OCI-LY7 (cell line): ENCODE measurements at regions not wholly inside any gene's neighbourhood (a gene's known extent, or its start where the extent isn't known, plus 50 kb on each side); places are given as distances from the start of the nearest gene placed in this dataset.

ENCODE experiments used
- BruUV-seq: library from RNA; stranded (reverse); fragments of 400-500 nt; replicated peaks from 2 replicates; lab custom pipeline; 2021; lab: Mats Ljungman, UMichigan
- CTCF ChIA-PET: fragments of 300-600 bp; sonication (Branson Sonifier 250); formaldehyde crosslinking; loops from one replicate; lab custom pipeline; 2022; ENCODE audit warnings: antibody characterized with exemption; ENCODE audit not compliant: unreplicated experiment; lab: Charles Lee
- POLR2A ChIA-PET: fragments of 300-600 bp; sonication (Branson Sonifier 250); formaldehyde crosslinking; loops from one replicate; lab custom pipeline; 2022; ENCODE audit warnings: antibody characterized with exemption; lab: Charles Lee
- DNase-seq: peaks from one replicate; pipeline ENCODE4 v3.0.0-alpha.2; 2015; ENCODE audit warnings: low spot score
- H2AFZ ChIP-seq: fragments of 200-600 bp; sonication (generic), shearing (Covaris generic); 2 replicates; pipeline ENCODE4 v1.6.1; 2014; ENCODE audit warnings: mild to moderate bottlenecking, antibody characterized with exemption, low read length, moderate library complexity
- H3K27ac ChIP-seq: fragments of 200-600 bp; sonication (generic); 2 replicates; pipeline ENCODE4 v1.5.1; 2014; ENCODE audit warnings: mixed run types, low read depth, mild to moderate bottlenecking, moderate library complexity, low read length, inconsistent platforms; ENCODE audit not compliant: poor library complexity, severe bottlenecking
- H3K36me3 ChIP-seq: fragments of 200-600 bp; sonication (generic); 2 replicates; pipeline ENCODE4 v1.6.1; 2014; ENCODE audit warnings: mild to moderate bottlenecking, antibody characterized with exemption, low read length, moderate library complexity, mixed read lengths; ENCODE audit not compliant: insufficient read depth
- H3K4me1 ChIP-seq: fragments of 200-600 bp; sonication (generic); 2 replicates; pipeline ENCODE4 v1.5.1; 2014; ENCODE audit warnings: mild to moderate bottlenecking, low read length; ENCODE audit not compliant: insufficient read depth, poor library complexity, severe bottlenecking
- H3K4me2 ChIP-seq: fragments of 200-600 bp; sonication (generic); 2 replicates; pipeline ENCODE4 v1.6.1; 2014; ENCODE audit warnings: mild to moderate bottlenecking, low read length
- H3K4me3 ChIP-seq: fragments of 200-600 bp; sonication (generic); 2 replicates; pipeline ENCODE4 v1.5.1; 2014; ENCODE audit warnings: mild to moderate bottlenecking, low read depth, low read length; ENCODE audit not compliant: poor library complexity, severe bottlenecking
- H3K79me2 ChIP-seq: fragments of 200-600 bp; sonication (generic); 2 replicates; pipeline ENCODE4 v1.6.1; 2016; ENCODE audit warnings: low read depth, mild to moderate bottlenecking, low read length, moderate library complexity, mixed read lengths; ENCODE audit not compliant: insufficient read depth
- H3K9me2 ChIP-seq: fragments of 200-600 bp; sonication (generic); 2 replicates; pipeline ENCODE4 v1.6.1; 2016; ENCODE audit warnings: mild to moderate bottlenecking, low read length, mixed read lengths; ENCODE audit not compliant: insufficient read depth
- H3K9me3 ChIP-seq: fragments of 200-600 bp; sonication (generic); 2 replicates; pipeline ENCODE4 v1.6.1; 2014; ENCODE audit warnings: mild to moderate bottlenecking, mixed run types, low read length, mixed read lengths
- H4K20me1 ChIP-seq: fragments of 200-600 bp; sonication (generic); 2 replicates; pipeline ENCODE4 v1.6.1; 2014; ENCODE audit warnings: mild to moderate bottlenecking, antibody characterized with exemption, low read length, moderate library complexity, mixed read lengths; ENCODE audit not compliant: insufficient read depth
- CTCF ChIP-seq: fragments of 200-600 bp; sonication (generic); conservative IDR thresholded peaks from 2 replicates; pipeline ENCODE4 v1.5.1; 2014; ENCODE audit warnings: mild to moderate bottlenecking, antibody characterized with exemption, low read length, moderate library complexity, mixed read lengths
- EZH2phosphoT487 ChIP-seq: fragments of 200-600 bp; sonication (generic); IDR thresholded peaks from 2 replicates; pipeline ENCODE4 v1.6.1; 2018; ENCODE audit warnings: low read depth, borderline replicate concordance, mild to moderate bottlenecking, mixed run types, antibody characterized with exemption, low read length, moderate library complexity, mixed read lengths
- intact Hi-C: fragments of 100-400 bp; cut with micrococcal nuclease; formaldehyde crosslinking; loops from one replicate; pipeline ENCODE4 v1.10.0; 2022; ENCODE audit not compliant: unreplicated experiment

- DNase-seq: no peak
- Histone ChIP-seq H2AFZ (no peak overlapping the region), H3K9me2 (no peaks in the 10 kb centered on the region), H3K4me3 (no peak overlapping the region), H3K4me1 (no peaks in the 10 kb centered on the region), H3K79me2 (no peaks in the 10 kb centered on the region), H3K27ac (no peak overlapping the region), H3K9me3 (no peaks in the 10 kb centered on the region), H3K36me3 (no peaks in the 10 kb centered on the region), H3K4me2 (no peak overlapping the region), H4K20me1 (no peaks in the 10 kb centered on the region)
- intact Hi-C loops: no loop called here
- TF ChIP-seq EZH2phosphoT487 (no peak), CTCF (no peak)
- BruUV-seq: no TSS peak
- POLR2A ChIA-PET: no interaction called here
- CTCF ChIA-PET: no interaction called here
Observed at GRCh38 chr6:113363048-113363798, 493.9 kb upstream of the MARCKS start.

DNA sequence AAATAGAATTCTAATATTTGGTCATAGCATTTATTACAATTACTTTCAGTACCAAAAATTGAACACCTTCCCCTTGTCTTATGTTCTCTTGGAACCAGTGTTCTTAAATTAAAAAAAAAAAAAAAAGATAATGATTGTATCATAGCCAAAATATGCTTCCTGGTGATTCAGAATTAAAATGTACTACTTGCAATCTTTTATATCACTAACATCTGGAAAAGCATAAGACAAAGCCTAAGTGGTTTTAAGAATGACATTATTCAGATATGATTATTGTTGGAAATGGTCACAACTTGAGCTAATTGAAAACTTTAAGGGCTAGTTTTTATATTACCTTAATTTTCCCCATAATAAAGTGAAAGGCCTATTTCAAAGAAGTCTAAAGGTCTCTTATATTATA lies 493.3 kb upstream of the MARCKS start:
- Histone ChIP-seq H3K4me2 (no peak overlapping the region), H3K4me3 (no peak overlapping the region), H4K20me1 (no peaks in the 10 kb centered on the region), H3K27ac (no peak overlapping the region), H3K9me2 (no peaks in the 10 kb centered on the region), H3K4me1 (no peaks in the 10 kb centered on the region), H3K9me3 (no peaks in the 10 kb centered on the region), H3K36me3 (no peaks in the 10 kb centered on the region), H3K79me2 (no peaks in the 10 kb centered on the region), H2AFZ (no peak overlapping the region)
- no peak for TF ChIP-seq CTCF
- no peak for TF ChIP-seq EZH2phosphoT487
- DNase-seq: no peak
- no TSS peak for BruUV-seq
- intact Hi-C loops: no loop called here
- ChIA-PET CTCF (no interaction called here), POLR2A (interaction anchor here (0.7 kb wide), 2 partner anchors 135 to 148 kb away, joined by 3 read pairs; no protein-coding TSS in a partner anchor)

GRCh38 chr6:113364766-113365165 lies 492.4 kb upstream of the MARCKS start:
- intact Hi-C loops: no loop called here
- no peak for DNase-seq
- ChIA-PET POLR2A (interaction anchor here (0.7 kb wide), 1 partner anchor 458 kb away, joined by 3 read pairs; no protein-coding TSS in a partner anchor), CTCF (no interaction called here)
- Histone ChIP-seq H3K4me2 (no peak overlapping the region), H3K9me3 (no peaks in the 10 kb centered on the region), H3K9me2 (no peaks in the 10 kb centered on the region), H3K4me3 (no peak overlapping the region), H3K4me1 (no peaks in the 10 kb centered on the region), H3K27ac (no peak overlapping the region), H4K20me1 (no peaks in the 10 kb centered on the region), H2AFZ (no peak overlapping the region), H3K36me3 (no peaks in the 10 kb centered on the region), H3K79me2 (no peaks in the 10 kb centered on the region)
- no peak for TF ChIP-seq CTCF
- no TSS peak for BruUV-seq
